HG02588 (cell line): ENCODE measurements at regions not wholly inside any gene's neighbourhood (a gene's known extent, or its start where the extent isn't known, plus 50 kb on each side); places are given as distances from the start of the nearest gene placed in this dataset.

Experiments used
- ATAC-seq: cut with Tn5 transposase; IDR thresholded peaks from one replicate; pipeline ENCODE4 v1.9.1; 2021; ENCODE audit warnings: mild to moderate bottlenecking, moderate library complexity; ENCODE audit not compliant: unreplicated experiment

DNA sequence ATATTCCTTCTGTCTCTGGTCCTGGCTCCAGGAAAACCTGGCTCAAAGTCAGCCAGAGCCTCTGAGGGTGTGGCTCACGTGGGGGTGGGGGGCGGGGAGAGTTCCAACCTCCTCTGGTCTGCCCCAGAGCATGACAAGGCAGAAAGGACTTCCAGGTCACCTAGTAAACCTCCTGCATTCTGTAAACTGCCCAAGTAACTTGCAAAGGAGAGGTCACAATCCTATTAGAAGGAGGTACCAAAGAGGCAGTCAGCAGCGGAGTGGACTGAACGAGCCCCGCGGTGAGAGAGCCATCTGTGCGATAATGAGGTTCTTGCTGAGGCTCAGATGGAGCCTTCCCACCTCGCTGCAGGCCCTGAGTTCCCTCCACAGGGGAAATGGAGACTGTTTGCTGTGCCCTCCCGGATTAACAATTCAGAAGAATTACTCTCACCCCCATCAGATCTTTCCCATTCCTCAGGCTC is 58.9 kb upstream of the GATA6 start:
- no peak for ATAC-seq

- ATAC-seq: no peak
Observed at GRCh38 chr18:22112215-22112614, 57.2 kb upstream of the GATA6 start.

GRCh38 chr18:22113144-22113844 is 56.1 kb upstream of the GATA6 start:
- ATAC-seq: no peak

- ATAC-seq: no peak
Observed at GRCh38 chr18:22114526-22115321, 54.7 kb upstream of the GATA6 start.

DNA sequence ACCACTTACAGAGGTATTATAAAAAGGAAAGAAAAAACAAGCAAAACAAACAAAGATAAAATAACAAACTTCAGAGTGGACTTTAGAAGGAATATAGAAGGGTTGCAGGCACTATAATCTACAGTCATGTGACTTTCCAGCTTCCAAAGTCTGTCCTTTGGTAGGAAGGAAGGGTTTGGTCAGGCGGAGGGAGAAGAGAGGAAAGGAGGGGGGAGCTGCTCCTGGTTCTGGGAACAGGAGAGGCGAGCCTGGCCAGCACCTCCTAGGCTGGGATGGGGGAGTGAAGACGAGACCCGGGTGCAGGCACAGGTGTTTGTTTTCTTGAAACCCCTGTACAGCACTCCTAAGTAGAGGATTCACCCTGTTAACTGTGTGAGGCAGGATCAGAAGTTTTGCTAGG is 53.8 kb upstream of the GATA6 start:
- no peak for ATAC-seq
